ENCODE measurements at regions not wholly inside any gene's neighbourhood (a gene's known extent, or its start where the extent isn't known, plus 50 kb on each side); places are given as distances from the start of the nearest gene placed in this dataset.

GRCh38 chr20:40481337-40481736 is 207.7 kb downstream of the MAFB start:
- DNase-seq = no peak
- TF ChIP-seq POLR2A (IDR thresholded peaks at IDR 0.05; ENCODE audit: low read length) (no peak), GATA1 (IDR thresholded peaks at IDR 0.05; ENCODE audit: low read depth, low read length) (no peak)

GRCh38 chr20:40477805-40478204 is 211.2 kb downstream of the MAFB start:
- DNase-seq = no peak

GRCh38 chr20:40476461-40476860 is 212.6 kb downstream of the MAFB start:
- no peak for DNase-seq
- TF ChIP-seq POLR2A (IDR thresholded peaks at IDR 0.05; ENCODE audit: low read length) (no peak), GATA1 (IDR thresholded peaks at IDR 0.05; ENCODE audit: low read depth, low read length) (no peak)

More at GRCh38 chr20:40477805-40478204, 211.2 kb downstream of the MAFB start:
- TF ChIP-seq GATA1 (IDR thresholded peaks at IDR 0.05; ENCODE audit: low read depth, low read length) = no peak
- no peak for TF ChIP-seq POLR2A (IDR thresholded peaks at IDR 0.05; ENCODE audit: low read length)

GRCh38 chr20:40472905-40473304 is 216.1 kb downstream of the MAFB start:
- TF ChIP-seq POLR2A (IDR thresholded peaks at IDR 0.05; ENCODE audit: low read length) (no peak), GATA1 (IDR thresholded peaks at IDR 0.05; ENCODE audit: low read depth, low read length) (no peak)
- DNase-seq = no peak

- TF ChIP-seq POLR2A (IDR thresholded peaks at IDR 0.05; ENCODE audit: low read length) (no peak), GATA1 (IDR thresholded peaks at IDR 0.05; ENCODE audit: low read depth, low read length) (no peak)
- no peak for DNase-seq
Observed at GRCh38 chr20:40471261-40471629, 217.8 kb downstream of the MAFB start.

GRCh38 chr20:40470445-40471260 is 218.4 kb downstream of the MAFB start:
- TF ChIP-seq POLR2A (IDR thresholded peaks at IDR 0.05; ENCODE audit: low read length) = no peak
- no peak for TF ChIP-seq GATA1 (IDR thresholded peaks at IDR 0.05; ENCODE audit: low read depth, low read length)
- DNase-seq = no peak

GRCh38 chr20:40468759-40469158 is 220.3 kb downstream of the MAFB start:
- TF ChIP-seq POLR2A (IDR thresholded peaks at IDR 0.05; ENCODE audit: low read length) = no peak
- TF ChIP-seq GATA1 (IDR thresholded peaks at IDR 0.05; ENCODE audit: low read depth, low read length) = no peak
- no peak for DNase-seq

GRCh38 chr20:40467703-40468411 is 221.2 kb downstream of the MAFB start:
- DNase-seq = no peak
- TF ChIP-seq POLR2A (IDR thresholded peaks at IDR 0.05; ENCODE audit: low read length) = no peak

- TF ChIP-seq POLR2A (IDR thresholded peaks at IDR 0.05; ENCODE audit: low read length) = no peak
- no peak for DNase-seq
Observed at GRCh38 chr20:40467067-40467466, 222.0 kb downstream of the MAFB start.

- no peak for DNase-seq
- no peak for TF ChIP-seq POLR2A (IDR thresholded peaks at IDR 0.05; ENCODE audit: low read length)
- no peak for TF ChIP-seq GATA1 (IDR thresholded peaks at IDR 0.05; ENCODE audit: low read depth, low read length)
Observed at GRCh38 chr20:40464731-40465208, 224.3 kb downstream of the MAFB start.

- TF ChIP-seq GATA1 (IDR thresholded peaks at IDR 0.05; ENCODE audit: low read depth, low read length) (no peak), POLR2A (IDR thresholded peaks at IDR 0.05; ENCODE audit: low read length) (no peak)
Observed at GRCh38 chr20:40463171-40463570, 225.9 kb downstream of the MAFB start.

GRCh38 chr20:40462566-40462965 is 226.5 kb downstream of the MAFB start:
- no peak for DNase-seq
- TF ChIP-seq POLR2A (IDR thresholded peaks at IDR 0.05; ENCODE audit: low read length) (no peak), GATA1 (IDR thresholded peaks at IDR 0.05; ENCODE audit: low read depth, low read length) (no peak)

More at GRCh38 chr20:40463171-40463570, 225.9 kb downstream of the MAFB start:
- no peak for DNase-seq

- TF ChIP-seq POLR2A (IDR thresholded peaks at IDR 0.05; ENCODE audit: low read length) = no peak
- TF ChIP-seq GATA1 (IDR thresholded peaks at IDR 0.05; ENCODE audit: low read depth, low read length) = no peak
- DNase-seq = no peak
Observed at GRCh38 chr20:40459299-40459698, 229.7 kb downstream of the MAFB start.

- no peak for DNase-seq
- no peak for TF ChIP-seq GATA1 (IDR thresholded peaks at IDR 0.05; ENCODE audit: low read depth, low read length)
- TF ChIP-seq POLR2A (IDR thresholded peaks at IDR 0.05; ENCODE audit: low read length) = no peak
Observed at GRCh38 chr20:40457404-40457803, 231.6 kb downstream of the MAFB start.

- no peak for DNase-seq
- TF ChIP-seq POLR2A (IDR thresholded peaks at IDR 0.05; ENCODE audit: low read length) (no peak), GATA1 (IDR thresholded peaks at IDR 0.05; ENCODE audit: low read depth, low read length) (no peak)
Observed at GRCh38 chr20:40452758-40453157, 236.3 kb downstream of the MAFB start.
